ENCODE measurements at regions not wholly inside any gene's neighbourhood (a gene's known extent, or its start where the extent isn't known, plus 50 kb on each side); places are given as distances from the start of the nearest gene placed in this dataset.

DNA sequence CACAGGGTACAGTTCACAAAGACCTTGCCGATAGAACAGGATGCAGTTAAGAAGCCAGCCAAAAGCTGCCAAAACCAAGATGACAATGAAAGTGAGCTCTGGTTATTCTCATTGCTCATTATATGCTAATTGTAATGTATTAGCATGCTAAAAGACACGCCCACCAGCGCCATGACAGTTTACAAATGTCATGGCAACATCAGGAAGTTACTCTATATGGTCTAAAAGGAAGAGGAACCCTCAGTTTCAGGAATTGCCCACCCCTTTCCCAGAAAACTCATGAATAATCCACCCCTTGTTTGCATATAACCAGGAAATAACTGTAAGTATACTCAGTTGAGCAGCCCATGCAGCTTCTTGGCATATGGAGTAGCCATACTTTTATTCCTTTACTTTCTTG lies 748.7 kb downstream of the QKI start:
- TF ChIP-seq RARB (CRISPR knock-in tag; IDR thresholded peaks at IDR 0.05) (no peak), ZFP30 (CRISPR knock-in tag; IDR thresholded peaks at IDR 0.05) (no peak), BACH2 (CRISPR knock-in tag; IDR thresholded peaks at IDR 0.05; ENCODE audit: borderline replicate concordance) (no peak), PPARA (CRISPR knock-in tag; IDR thresholded peaks at IDR 0.05; ENCODE audit: borderline replicate concordance) (no peak), ISL1 (CRISPR knock-in tag; IDR thresholded peaks at IDR 0.05) (no peak), TCF4 (CRISPR knock-in tag; IDR thresholded peaks at IDR 0.05; ENCODE audit: borderline replicate concordance) (no peak), ZC3H10 (CRISPR knock-in tag; IDR thresholded peaks at IDR 0.05) (no peak), ARNTL (CRISPR knock-in tag; IDR thresholded peaks at IDR 0.05; ENCODE audit: borderline replicate concordance, low read depth) (no peak), ZNF565 (CRISPR knock-in tag; conservative IDR thresholded peaks at IDR 0.05; ENCODE audit: low read depth) (no peak), SNAI2 (CRISPR knock-in tag; IDR thresholded peaks at IDR 0.05) (no peak)
- TF ChIP-seq, protein P1, sequence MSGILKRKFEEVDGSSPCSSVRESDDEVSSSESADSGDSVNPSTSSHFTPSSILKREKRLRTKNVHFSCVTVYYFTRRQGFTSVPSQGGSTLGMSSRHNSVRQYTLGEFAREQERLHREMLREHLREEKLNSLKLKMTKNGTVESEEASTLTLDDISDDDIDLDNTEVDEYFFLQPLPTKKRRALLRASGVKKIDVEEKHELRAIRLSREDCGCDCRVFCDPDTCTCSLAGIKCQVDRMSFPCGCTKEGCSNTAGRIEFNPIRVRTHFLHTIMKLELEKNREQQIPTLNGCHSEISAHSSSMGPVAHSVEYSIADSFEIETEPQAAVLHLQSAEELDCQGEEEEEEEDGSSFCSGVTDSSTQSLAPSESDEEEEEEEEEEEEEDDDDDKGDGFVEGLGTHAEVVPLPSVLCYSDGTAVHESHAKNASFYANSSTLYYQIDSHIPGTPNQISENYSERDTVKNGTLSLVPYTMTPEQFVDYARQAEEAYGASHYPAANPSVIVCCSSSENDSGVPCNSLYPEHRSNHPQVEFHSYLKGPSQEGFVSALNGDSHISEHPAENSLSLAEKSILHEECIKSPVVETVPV (CRISPR knock-in tag; IDR thresholded peaks at IDR 0.05): no peak
- TF ChIP-seq, protein P2, sequence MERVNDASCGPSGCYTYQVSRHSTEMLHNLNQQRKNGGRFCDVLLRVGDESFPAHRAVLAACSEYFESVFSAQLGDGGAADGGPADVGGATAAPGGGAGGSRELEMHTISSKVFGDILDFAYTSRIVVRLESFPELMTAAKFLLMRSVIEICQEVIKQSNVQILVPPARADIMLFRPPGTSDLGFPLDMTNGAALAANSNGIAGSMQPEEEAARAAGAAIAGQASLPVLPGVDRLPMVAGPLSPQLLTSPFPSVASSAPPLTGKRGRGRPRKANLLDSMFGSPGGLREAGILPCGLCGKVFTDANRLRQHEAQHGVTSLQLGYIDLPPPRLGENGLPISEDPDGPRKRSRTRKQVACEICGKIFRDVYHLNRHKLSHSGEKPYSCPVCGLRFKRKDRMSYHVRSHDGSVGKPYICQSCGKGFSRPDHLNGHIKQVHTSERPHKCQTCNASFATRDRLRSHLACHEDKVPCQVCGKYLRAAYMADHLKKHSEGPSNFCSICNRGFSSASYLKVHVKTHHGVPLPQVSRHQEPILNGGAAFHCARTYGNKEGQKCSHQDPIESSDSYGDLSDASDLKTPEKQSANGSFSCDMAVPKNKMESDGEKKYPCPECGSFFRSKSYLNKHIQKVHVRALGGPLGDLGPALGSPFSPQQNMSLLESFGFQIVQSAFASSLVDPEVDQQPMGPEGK (CRISPR knock-in tag; IDR thresholded peaks at IDR 0.05; ENCODE audit: borderline replicate concordance): no peak
- TF ChIP-seq, protein P3, sequence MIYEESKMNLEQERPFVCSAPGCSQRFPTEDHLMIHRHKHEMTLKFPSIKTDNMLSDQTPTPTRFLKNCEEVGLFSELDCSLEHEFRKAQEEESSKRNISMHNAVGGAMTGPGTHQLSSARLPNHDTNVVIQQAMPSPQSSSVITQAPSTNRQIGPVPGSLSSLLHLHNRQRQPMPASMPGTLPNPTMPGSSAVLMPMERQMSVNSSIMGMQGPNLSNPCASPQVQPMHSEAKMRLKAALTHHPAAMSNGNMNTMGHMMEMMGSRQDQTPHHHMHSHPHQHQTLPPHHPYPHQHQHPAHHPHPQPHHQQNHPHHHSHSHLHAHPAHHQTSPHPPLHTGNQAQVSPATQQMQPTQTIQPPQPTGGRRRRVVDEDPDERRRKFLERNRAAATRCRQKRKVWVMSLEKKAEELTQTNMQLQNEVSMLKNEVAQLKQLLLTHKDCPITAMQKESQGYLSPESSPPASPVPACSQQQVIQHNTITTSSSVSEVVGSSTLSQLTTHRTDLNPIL (CRISPR knock-in tag; IDR thresholded peaks at IDR 0.05; ENCODE audit: low read depth): no peak

Data from SK-N-SH treated with all-trans-retinoic acid at 6 μM for 48 hours (cell line).